Superior temporal gyrus (tissue), 1 donor: ENCODE measurements at regions not wholly inside any gene's neighbourhood (a gene's known extent, or its start where the extent isn't known, plus 50 kb on each side); places are given as distances from the start of the nearest gene placed in this dataset.
"Not testable (repeated sequence)": the region's sequence is repeated elsewhere in the genome, so short reads cannot be mapped to it uniquely, and the experiment has no call there.

ENCODE experiments used
- DNase-seq: peaks from one replicate; pipeline ENCODE4 v3.0.0-alpha.2; 2016; ENCODE audit errors: extremely low spot score

GRCh38 chr17:53633856-53634255 lies 188.9 kb upstream of the KIF2B start:
- DNase-seq, result no peak

- DNase-seq, result no peak
These were observed 191.2 kb upstream of the KIF2B start for GRCh38 chr17:53631486-53631885.

- no peak for DNase-seq
These were observed 192.1 kb upstream of the KIF2B start for GRCh38 chr17:53630638-53631037.

- no peak for DNase-seq
These were observed 192.6 kb upstream of the KIF2B start for GRCh38 chr17:53630115-53630514.

GRCh38 chr17:53629188-53629587 lies 193.5 kb upstream of the KIF2B start:
- DNase-seq, result no peak

GRCh38 chr17:53628011-53628410 lies 194.7 kb upstream of the KIF2B start:
- no peak for DNase-seq

GRCh38 chr17:53627511-53627910 lies 195.2 kb upstream of the KIF2B start:
- DNase-seq, result peak; percentile 13

- no peak for DNase-seq
These were observed 196.4 kb upstream of the KIF2B start for GRCh38 chr17:53626286-53626685.

GRCh38 chr17:53619025-53619424 lies 203.7 kb upstream of the KIF2B start:
- no peak for DNase-seq

GRCh38 chr17:53608208-53608607 lies 214.5 kb upstream of the KIF2B start:
- not testable (repeated sequence) for DNase-seq

GRCh38 chr17:53607475-53607874 lies 215.3 kb upstream of the KIF2B start:
- DNase-seq, result no peak

- DNase-seq, result no peak
These were observed 234.4 kb upstream of the KIF2B start for GRCh38 chr17:53588317-53588716.

GRCh38 chr17:53574038-53574437 lies 248.7 kb upstream of the KIF2B start:
- no peak for DNase-seq

- DNase-seq, result no peak
These were observed 251.4 kb upstream of the KIF2B start for GRCh38 chr17:53571342-53571741.

GRCh38 chr17:53570731-53571130 lies 252.0 kb upstream of the KIF2B start:
- DNase-seq, result no peak

- DNase-seq, result no peak
These were observed 261.8 kb upstream of the KIF2B start for GRCh38 chr17:53560953-53561352.

GRCh38 chr17:53548252-53548651 lies 274.5 kb upstream of the KIF2B start:
- DNase-seq, result no peak

GRCh38 chr17:53543472-53543871 lies 279.3 kb upstream of the KIF2B start:
- DNase-seq, result no peak

- no peak for DNase-seq
These were observed 284.6 kb upstream of the KIF2B start for GRCh38 chr17:53538129-53538617.

GRCh38 chr17:53527473-53527872 lies 295.3 kb upstream of the KIF2B start:
- DNase-seq, result no peak

GRCh38 chr17:53525590-53525989 lies 297.1 kb upstream of the KIF2B start:
- no peak for DNase-seq

- DNase-seq, result no peak
These were observed 306.1 kb upstream of the KIF2B start for GRCh38 chr17:53516636-53517035.

- no peak for DNase-seq
These were observed 323.4 kb upstream of the KIF2B start for GRCh38 chr17:53499277-53499676.

- no peak for DNase-seq
These were observed 326.4 kb upstream of the KIF2B start for GRCh38 chr17:53496356-53496755.

GRCh38 chr17:53492532-53492931 lies 330.2 kb upstream of the KIF2B start:
- DNase-seq, result no peak
